Hippocampal formation (tissue), 2 donors: ENCODE measurements at regions not wholly inside any gene's neighbourhood (a gene's known extent, or its start where the extent isn't known, plus 50 kb on each side); places are given as distances from the start of the nearest gene placed in this dataset.

Experiments used
- DNase-seq, 2 donors: peaks; one replicate each; lab custom pipeline; 2025; lab: John Stamatoyannopoulos, UW

GRCh38 chr3:159789017-159789416 is 199.6 kb upstream of the IL12A start:
- DNase-seq = no peak

GRCh38 chr3:159789742-159790635 is 198.6 kb upstream of the IL12A start:
- no peak for DNase-seq

DNA sequence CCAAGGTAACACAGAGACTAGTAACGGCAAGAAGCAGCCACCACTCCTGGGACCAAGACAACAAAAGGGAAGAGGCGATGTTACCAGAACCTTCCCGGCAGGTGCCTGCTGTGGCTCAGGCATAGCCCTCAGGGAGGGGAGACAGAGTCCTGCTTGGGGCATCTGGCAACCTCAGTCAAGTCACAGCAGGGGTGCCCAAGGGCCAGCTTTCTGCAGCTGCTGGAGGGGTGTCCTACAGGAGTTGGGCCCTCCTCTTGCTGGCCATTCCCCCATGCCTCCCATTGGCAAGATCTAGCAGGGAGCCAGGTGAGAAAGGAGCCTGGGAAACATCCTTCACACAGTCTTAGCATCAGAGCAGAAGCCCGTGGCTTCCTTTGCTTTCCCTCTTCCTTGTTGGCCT is 197.3 kb upstream of the IL12A start:
- no peak for DNase-seq

DNA sequence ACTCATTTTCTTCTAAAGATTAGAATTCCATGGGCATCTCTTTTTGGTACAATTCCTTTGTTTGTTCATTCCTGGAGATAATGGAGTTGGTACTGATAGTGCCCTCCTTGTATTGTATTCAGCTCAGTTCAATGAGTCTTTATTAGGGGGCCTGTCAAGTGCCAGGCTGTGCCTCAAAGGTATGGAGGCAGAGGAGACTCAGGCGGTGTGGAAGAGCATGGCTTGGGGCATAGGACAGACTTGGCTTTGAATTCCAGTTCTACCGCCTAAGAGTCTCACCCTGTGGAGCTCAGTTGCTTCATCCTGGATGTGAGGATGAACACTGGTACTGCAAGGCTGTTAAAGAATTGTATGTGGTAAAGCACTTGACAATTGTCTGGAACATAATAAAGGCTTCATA is 196.6 kb upstream of the IL12A start:
- DNase-seq = peak; percentile 54 to 67

DNA sequence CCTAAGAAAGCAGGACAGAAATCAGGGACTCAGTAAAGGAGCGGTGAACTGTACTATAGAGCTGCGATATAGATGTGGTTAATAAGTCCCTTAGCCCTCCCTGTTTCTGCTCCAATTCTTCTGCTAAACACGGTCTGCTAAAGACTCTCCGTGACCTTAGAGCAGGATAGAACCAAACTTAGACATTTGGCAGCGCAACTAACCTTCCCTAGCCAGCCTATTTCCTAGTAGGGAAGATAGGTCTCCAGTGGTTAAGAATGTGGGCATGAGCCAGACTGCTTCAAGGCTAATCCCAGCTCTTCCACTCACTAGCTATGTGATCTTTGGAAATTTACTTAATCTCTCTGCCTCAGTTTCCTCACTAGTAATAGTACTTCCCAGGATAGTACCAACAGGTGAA is 193.6 kb upstream of the IL12A start:
- no peak for DNase-seq

GRCh38 chr3:159795681-159796175 is 192.9 kb upstream of the IL12A start:
- no peak for DNase-seq

- no peak for DNase-seq
Observed at GRCh38 chr3:159796226-159796625, 192.4 kb upstream of the IL12A start.

DNA sequence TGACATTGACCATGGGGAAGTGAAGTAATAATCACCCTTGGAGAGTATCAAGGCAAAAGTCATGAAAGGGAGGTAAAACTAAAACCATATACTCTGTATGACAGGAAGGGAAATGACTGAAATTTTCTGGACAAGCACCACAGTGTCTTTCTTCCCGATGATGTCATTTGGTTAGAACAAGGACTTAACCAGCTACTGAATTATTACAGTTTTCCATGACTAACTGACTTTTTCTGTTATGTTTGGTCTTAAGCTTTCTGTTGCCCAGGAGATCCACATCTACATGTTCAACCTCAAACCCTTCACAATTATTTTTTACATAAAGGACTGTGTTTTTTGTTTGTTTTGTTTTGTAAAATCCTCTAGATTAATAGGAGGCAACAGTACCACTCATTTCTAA is 191.9 kb upstream of the IL12A start:
- DNase-seq = no peak

- DNase-seq = no peak
Observed at GRCh38 chr3:159797771-159798170, 190.9 kb upstream of the IL12A start.

GRCh38 chr3:159798951-159799350 is 189.7 kb upstream of the IL12A start:
- DNase-seq = no peak

DNA sequence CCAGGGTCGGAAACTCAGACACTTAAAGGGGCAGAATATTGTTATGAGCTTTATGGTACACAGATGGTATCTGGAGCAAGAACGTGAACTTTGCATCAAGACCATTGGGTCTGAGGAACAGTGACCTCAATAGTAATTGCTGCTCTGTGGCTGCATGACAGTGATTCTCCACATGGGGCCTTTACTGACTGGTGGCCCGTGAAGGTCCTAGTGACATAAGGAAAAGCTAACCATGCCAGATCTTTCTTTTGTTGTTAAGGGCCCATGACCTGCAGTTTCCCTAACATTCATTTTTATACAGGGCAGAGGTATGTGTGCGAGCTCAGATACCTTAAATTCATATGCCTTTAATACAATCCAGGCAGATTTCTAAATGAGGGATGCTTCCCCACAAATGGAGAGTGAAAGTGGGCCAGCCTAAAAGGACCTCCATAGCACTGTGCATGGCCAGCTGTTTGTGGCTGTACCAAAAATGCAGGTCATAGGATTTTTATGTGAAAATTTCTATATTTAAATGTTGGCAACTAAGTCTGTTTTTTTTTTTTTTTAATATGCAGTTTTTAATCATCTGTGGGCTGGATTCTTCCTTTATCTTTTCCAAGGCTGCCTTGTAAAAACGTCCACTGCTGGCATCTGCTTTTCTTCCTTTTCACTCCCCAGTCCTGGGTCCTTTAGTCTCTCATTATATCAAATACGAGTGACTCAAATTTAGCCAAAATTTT is 188.0 kb upstream of the IL12A start:
- DNase-seq = no peak

- no peak for DNase-seq
Observed at GRCh38 chr3:159802864-159803263, 185.8 kb upstream of the IL12A start.

DNA sequence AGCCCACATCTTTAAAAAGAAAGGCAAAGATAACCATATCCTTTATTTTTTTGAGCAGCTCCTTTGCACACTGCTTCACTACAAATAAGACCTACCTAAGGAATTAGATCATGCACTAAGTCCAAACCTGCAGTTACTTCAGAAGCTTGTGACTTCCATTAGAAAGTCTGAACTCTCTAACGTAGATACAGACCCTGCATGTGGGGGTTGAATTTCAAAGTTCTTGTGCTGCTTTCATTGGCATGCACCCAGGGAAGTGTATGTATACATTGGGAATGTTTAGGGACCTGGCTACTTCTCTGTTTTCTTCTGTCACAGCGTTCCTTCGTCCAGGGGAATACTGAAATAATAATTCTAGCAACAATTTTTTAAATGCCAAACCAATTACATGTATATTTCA is 185.2 kb upstream of the IL12A start:
- no peak for DNase-seq

GRCh38 chr3:159804726-159805410 is 183.8 kb upstream of the IL12A start:
- DNase-seq = peak; percentile 77 to 88

DNA sequence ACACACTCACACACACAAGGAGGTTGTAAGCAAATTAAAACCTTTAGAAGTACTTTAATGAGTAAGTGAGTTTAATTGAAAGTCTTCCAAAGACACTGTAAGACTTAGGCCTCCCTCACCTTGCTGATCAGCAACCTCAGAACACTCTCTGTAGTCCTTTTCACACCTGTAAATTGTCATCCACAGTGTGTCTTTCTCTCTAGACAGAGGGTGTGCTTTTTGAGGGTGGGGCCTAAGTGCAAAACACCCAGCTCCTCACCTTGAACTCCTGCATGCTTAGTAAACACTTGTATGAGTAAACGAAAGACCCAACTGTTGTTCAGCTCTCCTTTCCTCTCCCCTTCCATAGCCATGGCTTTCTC is 183.2 kb upstream of the IL12A start:
- DNase-seq = no peak

DNA sequence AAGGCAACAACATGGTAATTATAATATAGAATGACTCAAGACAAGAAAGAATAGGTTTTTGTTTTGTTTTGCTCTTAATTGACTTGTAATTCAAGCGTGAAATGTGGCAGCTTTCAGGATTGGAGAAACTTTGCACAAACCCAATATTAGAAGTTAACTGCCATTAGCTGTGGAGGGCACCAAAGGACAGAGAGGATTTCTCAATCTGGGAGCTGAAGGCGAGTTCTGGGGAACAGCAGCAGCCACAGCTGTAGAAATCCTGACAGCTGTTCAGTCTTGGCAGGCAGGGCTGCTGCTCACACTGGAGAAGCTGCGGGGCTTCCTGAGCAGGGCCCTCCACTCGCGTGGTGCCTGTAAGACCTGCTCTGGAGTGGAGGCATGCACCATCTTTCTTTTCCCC is 182.2 kb upstream of the IL12A start:
- peak; percentile 41 to 71 for DNase-seq

GRCh38 chr3:159807137-159808040 is 181.2 kb upstream of the IL12A start:
- no peak for DNase-seq

DNA sequence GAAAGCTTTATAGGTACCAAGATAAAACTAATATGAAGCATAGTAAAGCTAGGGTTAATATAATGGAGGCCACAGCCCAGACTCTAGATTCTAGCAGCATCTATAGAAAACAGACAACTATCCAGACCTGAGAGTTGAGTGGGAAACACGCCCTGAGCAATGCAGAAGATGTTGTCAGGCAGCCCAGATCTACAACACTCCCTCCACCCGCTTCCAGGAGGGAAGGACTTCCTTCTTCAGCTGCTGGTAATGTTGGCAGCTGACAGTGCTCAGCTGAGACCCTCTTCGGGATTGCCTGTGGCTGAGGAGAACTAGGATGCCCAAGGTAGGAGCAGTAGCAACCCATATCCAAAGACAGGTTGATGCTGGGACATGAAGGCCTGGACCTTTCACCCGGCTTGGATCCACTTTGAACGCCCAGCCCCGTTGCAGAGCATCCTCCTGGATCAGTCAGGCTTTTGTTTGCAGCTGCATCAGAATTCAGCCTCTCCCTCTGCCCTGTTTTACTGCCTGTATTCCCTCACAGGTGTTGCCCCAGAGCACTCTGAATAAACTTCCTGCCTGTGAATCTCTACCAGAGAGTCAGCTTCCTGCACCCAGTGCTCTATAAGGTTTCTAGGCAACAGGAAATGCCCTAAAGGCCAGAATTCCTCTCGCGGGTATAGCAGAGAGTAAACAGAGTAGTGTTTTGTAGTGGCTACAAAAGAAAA is 174.7 kb upstream of the IL12A start:
- DNase-seq = no peak

DNA sequence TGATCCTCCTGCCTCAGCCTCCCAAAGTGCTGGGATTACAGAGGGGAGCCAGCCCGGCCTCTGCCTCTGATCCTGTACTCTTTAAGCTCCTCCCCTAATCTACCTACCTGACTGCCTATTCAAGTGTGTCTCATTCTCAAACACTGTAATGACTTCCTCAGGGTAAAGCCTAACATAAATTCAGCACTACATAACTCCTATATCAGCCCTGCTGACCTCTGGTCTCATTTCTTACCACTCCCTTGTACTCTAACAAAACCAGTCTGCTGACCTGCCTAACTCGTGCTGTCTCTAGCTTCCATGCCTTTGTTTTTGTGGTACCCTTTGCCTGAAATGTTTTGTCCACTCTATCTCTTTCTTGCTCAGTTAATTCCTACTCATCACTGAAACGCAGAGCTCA is 172.1 kb upstream of the IL12A start:
- no peak for DNase-seq

GRCh38 chr3:159817126-159817525 is 171.5 kb upstream of the IL12A start:
- no peak for DNase-seq

GRCh38 chr3:159817571-159817970 is 171.1 kb upstream of the IL12A start:
- no peak for DNase-seq
